ENCODE measurements at regions not wholly inside any gene's neighbourhood (a gene's known extent, or its start where the extent isn't known, plus 50 kb on each side); places are given as distances from the start of the nearest gene placed in this dataset.

DNA sequence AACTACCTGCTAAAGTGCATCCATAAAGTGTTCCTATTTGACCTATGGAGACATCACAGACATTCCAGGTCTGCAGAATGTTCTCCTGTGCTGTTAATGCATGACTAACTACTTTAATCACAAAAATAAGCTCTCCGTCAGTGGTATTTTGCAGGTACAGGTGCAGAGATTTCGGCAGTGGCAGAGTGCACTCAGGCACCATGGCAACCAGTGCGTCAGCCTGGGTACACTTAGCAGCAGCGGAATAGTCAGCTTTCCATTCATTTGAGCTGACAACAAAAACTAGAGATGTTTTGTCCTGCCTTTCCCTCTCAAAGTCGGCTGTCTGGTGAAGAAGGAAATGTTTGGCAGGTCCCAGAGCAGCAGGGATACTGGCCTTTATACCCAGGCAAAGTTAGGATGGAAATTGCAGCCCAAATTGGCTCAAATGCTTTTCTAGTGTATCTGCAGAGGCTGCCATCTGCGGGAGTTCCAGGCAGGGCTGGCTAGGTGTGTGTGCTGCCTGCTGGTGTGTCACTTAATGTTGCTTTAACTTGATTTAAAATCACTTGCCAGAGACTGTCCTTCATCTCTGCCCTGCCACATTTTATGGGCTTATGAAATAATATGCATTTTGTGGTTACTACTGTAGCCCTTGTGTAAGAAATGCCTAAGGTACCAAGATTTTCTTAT, 195.8 kb downstream of the RAP2A start:
- BruUV-seq (replicated peaks): no TSS peak
- intact Hi-C loops (cut with micrococcal nuclease): no loop called here

DNA sequence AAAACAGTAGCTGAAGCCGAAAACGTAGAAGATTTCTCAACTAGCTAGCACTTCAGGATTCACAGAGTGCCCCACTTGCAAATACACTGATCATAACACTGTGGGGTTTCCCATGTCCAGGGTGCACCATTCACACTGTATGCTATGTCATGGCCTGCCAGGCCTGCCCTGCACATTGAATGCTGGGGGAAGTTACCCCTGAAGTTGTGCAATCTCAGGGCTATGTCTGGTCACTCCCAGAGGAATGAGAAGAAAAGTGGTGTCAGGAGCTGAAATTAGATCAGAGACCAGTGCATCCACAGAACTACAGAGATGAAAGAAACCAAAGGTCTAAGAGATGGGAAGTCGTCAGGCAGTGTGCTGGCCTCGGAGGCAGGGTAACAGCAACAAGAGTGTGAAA, 196.8 kb downstream of the RAP2A start:
- POLR2A ChIA-PET: no interaction called here
- peaks cover 6% of the 10 kb centered on the region for H3K4me1 Mint-ChIP-seq (ENCODE audit: insufficient read depth, unreplicated experiment)
- H3K9me3 Mint-ChIP-seq (ENCODE audit: unreplicated experiment): peaks cover 9% of the 10 kb centered on the region
- DNase-seq (ENCODE audit: unreplicated experiment): no peak
- CTCF ChIA-PET: interaction anchor here (1.3 kb wide), 1 partner anchor 17 kb away, joined by 4 read pairs; no protein-coding TSS in a partner anchor
- intact Hi-C loops (cut with micrococcal nuclease): no loop called here
- H3K4me3 Mint-ChIP-seq (ENCODE audit: unreplicated experiment): no peak overlapping the region
- no peaks in the 10 kb centered on the region for H3K27me3 Mint-ChIP-seq (ENCODE audit: insufficient read depth, unreplicated experiment)
- H3K36me3 Mint-ChIP-seq (ENCODE audit: insufficient read depth, unreplicated experiment): no peaks in the 10 kb centered on the region
- TF ChIP-seq, protein P1, sequence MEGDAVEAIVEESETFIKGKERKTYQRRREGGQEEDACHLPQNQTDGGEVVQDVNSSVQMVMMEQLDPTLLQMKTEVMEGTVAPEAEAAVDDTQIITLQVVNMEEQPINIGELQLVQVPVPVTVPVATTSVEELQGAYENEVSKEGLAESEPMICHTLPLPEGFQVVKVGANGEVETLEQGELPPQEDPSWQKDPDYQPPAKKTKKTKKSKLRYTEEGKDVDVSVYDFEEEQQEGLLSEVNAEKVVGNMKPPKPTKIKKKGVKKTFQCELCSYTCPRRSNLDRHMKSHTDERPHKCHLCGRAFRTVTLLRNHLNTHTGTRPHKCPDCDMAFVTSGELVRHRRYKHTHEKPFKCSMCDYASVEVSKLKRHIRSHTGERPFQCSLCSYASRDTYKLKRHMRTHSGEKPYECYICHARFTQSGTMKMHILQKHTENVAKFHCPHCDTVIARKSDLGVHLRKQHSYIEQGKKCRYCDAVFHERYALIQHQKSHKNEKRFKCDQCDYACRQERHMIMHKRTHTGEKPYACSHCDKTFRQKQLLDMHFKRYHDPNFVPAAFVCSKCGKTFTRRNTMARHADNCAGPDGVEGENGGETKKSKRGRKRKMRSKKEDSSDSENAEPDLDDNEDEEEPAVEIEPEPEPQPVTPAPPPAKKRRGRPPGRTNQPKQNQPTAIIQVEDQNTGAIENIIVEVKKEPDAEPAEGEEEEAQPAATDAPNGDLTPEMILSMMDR (IDR thresholded peaks at IDR 0.05; ENCODE audit: unreplicated experiment): no peak
- H3K27ac Mint-ChIP-seq (ENCODE audit: low read depth, unreplicated experiment): no peak overlapping the region
- BruUV-seq (replicated peaks): no TSS peak

More for the DNA sequence above, 195.8 kb downstream of the RAP2A start:
- ChIA-PET POLR2A (no interaction called here), CTCF (interaction anchor here (0.5 kb wide), 1 partner anchor 180 kb away, joined by 3 read pairs; no protein-coding TSS in a partner anchor)
- H3K36me3 Mint-ChIP-seq (ENCODE audit: insufficient read depth, unreplicated experiment): no peaks in the 10 kb centered on the region
- TF ChIP-seq, protein P1 (IDR thresholded peaks at IDR 0.05; ENCODE audit: unreplicated experiment): no peak
- H3K27ac Mint-ChIP-seq (ENCODE audit: low read depth, unreplicated experiment): no peak overlapping the region
- H3K4me3 Mint-ChIP-seq (ENCODE audit: unreplicated experiment): no peak overlapping the region
- DNase-seq (ENCODE audit: unreplicated experiment): no peak
- H3K27me3 Mint-ChIP-seq (ENCODE audit: insufficient read depth, unreplicated experiment): no peaks in the 10 kb centered on the region
- peaks cover 6% of the 10 kb centered on the region for H3K4me1 Mint-ChIP-seq (ENCODE audit: insufficient read depth, unreplicated experiment)
- peaks cover 9% of the 10 kb centered on the region for H3K9me3 Mint-ChIP-seq (ENCODE audit: unreplicated experiment)

DNA sequence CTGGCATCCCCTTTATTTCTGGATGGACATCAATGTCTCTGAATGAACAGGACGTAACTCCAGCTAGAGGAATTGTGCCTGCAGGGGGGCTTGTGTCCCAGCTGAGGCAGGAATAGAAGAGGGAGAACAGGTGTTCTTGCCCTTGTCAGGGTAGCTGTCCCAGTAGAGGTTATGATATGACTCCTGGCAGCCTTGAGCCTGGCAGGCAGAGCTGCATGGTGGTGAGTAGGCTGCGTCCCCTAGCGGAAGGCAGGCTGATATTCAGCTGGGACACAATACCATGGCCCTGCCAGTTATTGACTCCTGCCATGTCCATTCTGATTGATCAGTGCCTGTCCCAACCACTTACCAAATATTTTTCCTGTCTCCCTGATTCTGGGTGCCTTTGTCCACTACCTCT, 197.2 kb downstream of the RAP2A start:
- H3K4me1 Mint-ChIP-seq (ENCODE audit: insufficient read depth, unreplicated experiment): peaks cover 6% of the 10 kb centered on the region
- CTCF ChIA-PET: interaction anchor here (1.3 kb wide), 1 partner anchor 17 kb away, joined by 4 read pairs; no protein-coding TSS in a partner anchor
- no peaks in the 10 kb centered on the region for H3K27me3 Mint-ChIP-seq (ENCODE audit: insufficient read depth, unreplicated experiment)
- no TSS peak for BruUV-seq (replicated peaks)
- DNase-seq (ENCODE audit: unreplicated experiment): no peak
- H3K4me3 Mint-ChIP-seq (ENCODE audit: unreplicated experiment): no peak overlapping the region
- POLR2A ChIA-PET: no interaction called here
- no peaks in the 10 kb centered on the region for H3K36me3 Mint-ChIP-seq (ENCODE audit: insufficient read depth, unreplicated experiment)
- H3K27ac Mint-ChIP-seq (ENCODE audit: low read depth, unreplicated experiment): no peak overlapping the region
- peaks cover 9% of the 10 kb centered on the region for H3K9me3 Mint-ChIP-seq (ENCODE audit: unreplicated experiment)
- intact Hi-C loops (cut with micrococcal nuclease): no loop called here
- TF ChIP-seq, protein P1 (IDR thresholded peaks at IDR 0.05; ENCODE audit: unreplicated experiment): no peak

DNA sequence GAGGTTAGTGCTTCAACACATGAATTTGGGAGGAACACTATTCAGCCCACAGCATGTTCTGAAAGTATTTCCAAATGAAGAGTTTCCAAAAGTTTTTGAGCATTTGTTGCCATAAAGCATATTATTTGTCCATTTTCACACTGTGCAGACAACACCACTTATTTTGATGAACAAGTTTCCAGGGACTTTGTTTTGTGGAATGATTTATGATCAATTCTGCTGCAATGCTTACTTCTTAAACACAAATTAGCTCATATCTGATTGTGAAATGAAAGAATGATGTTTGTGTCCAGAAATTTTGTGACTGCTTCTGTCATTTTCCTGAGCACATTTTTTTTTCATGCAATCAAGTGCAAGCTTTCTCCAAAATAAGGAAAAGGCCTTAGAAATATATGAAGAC, 205.3 kb downstream of the RAP2A start:
- intact Hi-C loops (cut with micrococcal nuclease): no loop called here
- Mint-ChIP-seq H3K9me3 (ENCODE audit: unreplicated experiment) (no peaks in the 10 kb centered on the region), H3K4me1 (ENCODE audit: insufficient read depth, unreplicated experiment) (no peaks in the 10 kb centered on the region), H3K27me3 (ENCODE audit: insufficient read depth, unreplicated experiment) (no peaks in the 10 kb centered on the region), H3K36me3 (ENCODE audit: insufficient read depth, unreplicated experiment) (no peaks in the 10 kb centered on the region), H3K27ac (ENCODE audit: low read depth, unreplicated experiment) (no peak overlapping the region), H3K4me3 (ENCODE audit: unreplicated experiment) (no peak overlapping the region)
- TF ChIP-seq, protein P1 (IDR thresholded peaks at IDR 0.05; ENCODE audit: unreplicated experiment): no peak
- CTCF ChIA-PET: no interaction called here
- no peak for DNase-seq (ENCODE audit: unreplicated experiment)
- POLR2A ChIA-PET: no interaction called here
- no TSS peak for BruUV-seq (replicated peaks)
